ENCODE measurements at regions not wholly inside any gene's neighbourhood (a gene's known extent, or its start where the extent isn't known, plus 50 kb on each side); places are given as distances from the start of the nearest gene placed in this dataset.
A peak's percentile ranks its signal among the peaks of the same experiment; 100 is the strongest.
"Not testable (repeated sequence)": the region's sequence is repeated elsewhere in the genome, so short reads cannot be mapped to it uniquely, and the experiment has no call there.

DNA sequence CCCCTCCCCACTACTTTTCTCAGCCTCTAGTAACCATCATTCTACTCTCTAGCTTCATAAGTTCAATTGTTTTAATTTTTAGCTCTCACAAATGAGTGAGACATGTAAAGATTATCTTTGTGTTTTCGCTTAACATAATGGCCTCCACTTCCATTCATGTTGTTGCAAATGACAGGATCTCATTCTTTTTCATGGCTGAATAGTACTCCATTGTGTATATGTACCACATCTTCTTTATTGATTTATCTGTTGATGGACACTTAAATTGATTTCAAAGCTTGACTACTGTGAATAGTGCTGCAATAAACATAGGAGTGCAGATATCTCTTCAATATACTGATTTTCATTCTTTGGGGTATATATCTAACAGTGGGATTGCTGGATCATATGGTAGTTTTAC lies 699.8 kb upstream of the NR2F2 start:
- no peak for DNase-seq

DNA sequence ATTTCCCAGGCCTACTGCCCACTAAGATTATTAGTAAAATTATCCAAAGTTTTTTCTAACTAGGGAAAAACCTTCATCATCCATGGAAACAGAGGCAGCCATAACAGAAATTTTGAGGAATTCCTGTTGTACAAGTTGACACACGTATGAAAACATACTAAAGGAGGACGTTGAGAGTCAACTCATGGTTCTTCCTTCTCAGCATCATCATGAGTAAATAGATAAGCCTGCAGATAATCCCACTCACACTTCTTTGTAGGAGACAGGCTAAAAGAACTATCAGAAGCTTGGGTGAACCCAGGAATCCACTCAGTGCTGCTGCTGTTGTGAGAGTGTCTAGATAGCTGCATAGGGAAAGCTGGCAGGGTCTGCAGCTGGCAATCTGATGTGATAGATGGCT lies 694.8 kb upstream of the NR2F2 start:
- DNase-seq, result no peak

DNA sequence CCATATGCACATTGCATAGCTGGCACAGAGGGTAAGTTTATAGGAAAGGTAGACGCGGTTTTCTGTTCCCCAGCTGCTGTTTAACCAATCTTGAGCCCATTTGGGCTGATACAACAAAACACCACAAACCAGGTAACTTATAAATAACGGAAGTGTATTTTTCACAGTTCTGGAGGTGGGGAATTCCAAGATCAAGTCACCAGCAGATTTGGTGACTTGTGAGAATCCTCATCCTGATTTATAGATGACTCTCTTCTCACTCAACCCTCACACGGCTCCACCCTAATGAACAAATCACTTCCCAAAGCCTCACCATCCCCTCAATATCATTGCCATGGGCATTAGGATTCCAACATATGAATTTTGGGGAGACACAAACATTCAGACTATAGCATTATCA lies 694.4 kb upstream of the NR2F2 start:
- no peak for DNase-seq

DNA sequence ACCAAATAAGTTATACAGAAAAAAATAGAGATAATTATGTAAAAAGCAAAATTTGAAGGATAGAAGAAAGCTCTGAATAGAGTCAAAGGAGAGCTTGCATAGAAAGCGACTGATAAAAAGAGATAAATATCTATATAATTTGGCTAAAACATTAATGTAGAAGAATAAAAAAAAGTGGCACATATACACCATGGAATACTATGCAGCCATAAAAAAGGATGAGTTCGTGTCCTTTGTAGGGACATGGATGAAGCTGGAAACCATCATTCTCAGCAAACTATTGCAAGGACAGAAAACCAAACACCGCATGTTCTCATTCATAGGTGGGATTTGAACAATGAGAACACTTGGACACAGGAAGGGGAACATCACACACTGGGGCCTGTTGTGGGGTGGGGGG lies 693.3 kb upstream of the NR2F2 start:
- DNase-seq, result not testable (repeated sequence)

DNA sequence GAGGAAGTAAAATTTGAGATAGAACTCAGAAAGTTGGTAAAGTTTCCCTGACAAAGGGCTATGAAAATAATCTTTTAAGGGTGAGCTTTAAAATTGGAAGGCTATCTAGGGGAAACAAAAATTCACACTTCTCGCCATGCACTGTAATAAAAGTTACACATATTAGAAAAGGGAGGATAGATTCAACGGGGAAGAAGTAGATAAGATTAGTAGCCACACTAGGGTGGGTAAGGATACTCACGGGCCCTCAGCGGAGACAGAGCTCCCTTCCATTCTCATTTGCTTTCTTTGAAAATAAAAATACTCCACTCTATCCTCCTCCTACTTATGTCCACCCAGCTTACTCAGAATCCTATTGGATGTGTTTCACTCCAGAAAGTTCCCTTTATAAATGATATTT lies 691.3 kb upstream of the NR2F2 start:
- DNase-seq, result no peak

DNA sequence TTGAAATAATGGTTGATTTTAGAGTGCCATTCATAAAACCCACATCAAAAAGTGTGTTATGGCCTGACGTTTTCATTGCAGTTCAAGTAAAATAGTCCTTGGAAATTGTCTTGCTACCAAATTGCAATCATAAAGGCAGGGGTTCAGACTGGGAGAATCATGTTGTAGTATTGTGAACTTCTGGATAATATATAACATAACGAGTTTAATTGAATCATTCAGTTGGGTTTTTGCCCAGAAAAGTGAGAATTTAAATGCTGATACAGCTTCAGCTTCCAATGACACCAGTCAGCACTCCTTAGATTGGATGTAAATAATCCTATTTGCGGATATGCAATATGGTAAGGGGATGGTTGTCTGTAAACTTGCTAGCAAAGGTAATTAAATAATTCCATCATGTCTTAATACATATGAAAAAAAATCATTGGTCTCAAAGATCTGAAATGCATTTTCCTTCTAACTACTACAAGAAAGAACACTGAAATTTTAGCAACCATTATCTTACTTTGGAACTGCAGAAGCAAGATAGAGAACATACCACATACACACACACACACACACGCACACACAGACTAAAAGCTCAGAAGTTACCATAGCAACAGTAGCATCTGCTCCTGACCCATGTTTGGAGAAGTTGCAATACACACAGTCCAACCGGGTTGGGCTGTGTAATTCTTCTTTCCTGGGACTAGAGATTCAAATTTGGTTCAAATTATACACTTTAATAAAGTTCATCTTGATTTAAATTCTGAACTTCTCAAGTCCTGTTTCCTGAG lies 686.2 kb upstream of the NR2F2 start:
- no peak for DNase-seq

DNA sequence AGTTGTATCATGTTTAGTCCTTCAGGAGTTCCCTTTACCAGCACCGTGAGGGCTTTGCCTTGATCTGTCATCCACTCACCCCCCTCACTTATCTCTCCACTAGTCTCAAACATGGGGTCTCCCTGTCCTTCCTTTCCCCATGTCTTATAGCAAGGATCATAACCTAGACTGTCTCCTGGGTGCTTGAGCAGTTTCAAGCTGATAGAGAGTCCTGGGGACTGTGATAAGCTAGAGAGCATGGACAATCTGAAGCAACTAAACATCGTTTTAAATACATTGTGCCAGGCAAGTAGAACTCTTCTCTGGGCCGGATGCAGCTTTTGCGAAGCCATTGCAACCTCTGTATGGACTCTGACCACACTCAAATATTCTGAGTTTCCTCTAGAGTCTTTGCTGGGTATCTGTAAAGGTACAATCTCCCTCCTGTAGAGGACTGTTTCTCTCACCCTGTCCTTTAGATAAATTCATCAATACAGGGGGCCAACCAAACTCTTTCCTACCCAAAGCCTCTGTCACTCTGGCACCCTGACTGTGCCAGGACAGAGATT lies 684.6 kb upstream of the NR2F2 start:
- no peak for DNase-seq

DNA sequence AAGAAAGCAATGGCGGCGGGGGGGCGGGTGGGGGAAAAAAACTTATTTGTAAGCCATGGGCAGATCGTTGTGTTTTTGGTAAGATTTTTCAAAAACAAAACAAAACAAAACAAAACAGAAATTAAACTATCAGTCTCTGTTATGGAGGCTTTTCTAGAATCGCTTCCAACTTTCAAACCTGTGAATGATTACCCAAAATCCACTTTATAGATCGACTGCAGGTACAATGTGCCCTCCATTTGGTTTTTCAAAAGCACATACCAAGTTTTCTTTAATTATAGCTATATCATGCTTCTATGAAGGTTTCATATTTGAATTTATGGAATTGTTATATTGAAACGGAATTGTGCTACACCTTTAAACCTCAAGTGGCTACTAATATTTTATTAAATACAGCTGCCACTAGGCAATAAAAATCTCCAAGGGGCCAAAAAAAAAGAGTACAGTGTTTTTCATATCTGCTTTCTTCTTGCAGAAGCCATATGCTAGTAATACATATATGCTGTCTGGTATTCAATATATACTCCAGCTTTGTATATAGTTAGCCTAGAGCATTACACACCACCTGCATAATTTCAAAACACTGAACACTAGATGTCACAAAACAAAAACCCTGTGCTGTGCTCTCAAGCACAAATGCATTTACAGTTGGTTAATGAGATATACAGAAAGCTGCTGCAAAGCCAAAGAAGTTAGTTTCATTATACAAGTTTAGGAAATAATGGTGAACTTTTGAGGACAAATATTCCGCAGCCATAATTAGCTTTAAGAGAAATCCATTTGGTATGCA lies 683.8 kb upstream of the NR2F2 start:
- DNase-seq, result no peak

DNA sequence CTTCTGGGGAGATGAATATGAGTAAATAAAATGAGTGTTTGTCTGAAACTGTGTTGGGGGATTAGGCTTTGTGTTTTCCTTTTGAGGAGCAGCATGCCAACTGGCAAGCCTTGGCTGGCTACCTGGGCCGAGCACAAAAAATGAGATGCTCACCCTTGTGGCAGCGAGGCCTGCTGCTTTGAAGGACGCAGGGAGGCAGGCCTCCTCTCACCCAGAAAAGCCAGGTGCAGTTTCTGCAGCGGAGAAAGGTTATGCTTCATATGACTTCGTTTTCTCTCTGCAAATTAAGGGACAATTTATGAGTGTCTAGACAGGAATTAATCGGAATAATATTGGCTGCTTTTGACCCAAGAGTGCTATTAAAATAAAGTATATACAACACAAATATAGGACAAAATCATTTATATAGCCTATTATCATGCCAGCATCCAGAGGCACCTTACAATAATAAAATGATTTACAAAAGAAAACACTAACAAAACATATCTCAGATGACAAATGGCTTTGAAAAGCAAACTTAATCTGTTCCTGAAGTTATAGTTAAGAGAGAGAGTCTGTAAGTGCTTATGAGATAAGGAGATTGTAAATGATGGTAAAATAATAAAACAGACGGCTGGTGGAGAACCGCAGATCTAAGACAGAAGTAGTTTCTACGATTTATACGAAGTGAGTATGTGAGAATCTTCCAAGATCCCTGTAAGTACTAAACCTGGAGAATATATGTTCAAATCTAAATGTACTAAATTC lies 682.8 kb upstream of the NR2F2 start:
- no peak for DNase-seq

DNA sequence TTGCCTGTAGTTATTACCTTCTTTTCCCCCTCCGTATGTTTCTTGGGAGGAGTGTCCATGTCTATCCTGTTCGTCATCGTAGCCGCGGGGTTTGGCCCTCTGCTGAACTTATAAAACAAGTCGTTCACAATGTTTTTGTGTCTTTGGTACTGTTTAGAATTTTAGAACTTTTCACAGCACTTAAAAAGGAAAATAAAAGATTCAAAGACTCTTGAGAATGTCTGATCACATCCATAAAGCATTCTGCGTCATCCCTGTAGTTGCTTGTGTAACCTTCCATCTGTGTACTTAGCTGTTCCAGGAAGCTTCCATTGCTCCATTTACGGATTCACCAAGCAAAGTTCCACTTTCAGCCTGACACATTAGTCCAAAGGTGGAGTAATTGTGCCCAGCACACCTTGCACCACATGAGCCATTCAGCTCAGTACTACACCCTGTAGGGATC lies 677.1 kb upstream of the NR2F2 start:
- no peak for DNase-seq

DNA sequence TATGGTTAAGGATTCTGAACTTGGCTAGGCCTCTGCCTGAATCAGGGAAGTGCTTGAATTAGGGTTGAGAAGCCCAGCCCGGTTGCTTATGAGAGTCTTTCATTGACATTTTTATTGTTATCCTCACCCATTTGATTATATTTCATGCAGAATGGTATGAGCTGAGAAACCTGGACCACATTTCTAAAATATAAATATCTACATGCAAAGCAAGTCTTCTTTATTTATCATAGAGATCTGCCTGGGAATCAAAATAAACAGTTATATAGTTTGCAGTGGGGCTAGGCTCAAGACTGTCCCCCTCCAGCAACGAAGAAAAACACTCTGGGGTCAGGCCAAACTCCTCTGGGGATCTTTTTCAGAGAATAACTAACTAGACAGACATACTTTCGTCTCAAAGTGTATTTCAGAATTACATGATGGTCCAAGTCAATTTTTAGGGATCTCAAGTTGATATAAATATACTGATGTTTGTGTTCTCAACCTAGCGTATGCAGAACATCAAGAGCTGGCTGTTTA lies 675.4 kb upstream of the NR2F2 start:
- no peak for DNase-seq

DNA sequence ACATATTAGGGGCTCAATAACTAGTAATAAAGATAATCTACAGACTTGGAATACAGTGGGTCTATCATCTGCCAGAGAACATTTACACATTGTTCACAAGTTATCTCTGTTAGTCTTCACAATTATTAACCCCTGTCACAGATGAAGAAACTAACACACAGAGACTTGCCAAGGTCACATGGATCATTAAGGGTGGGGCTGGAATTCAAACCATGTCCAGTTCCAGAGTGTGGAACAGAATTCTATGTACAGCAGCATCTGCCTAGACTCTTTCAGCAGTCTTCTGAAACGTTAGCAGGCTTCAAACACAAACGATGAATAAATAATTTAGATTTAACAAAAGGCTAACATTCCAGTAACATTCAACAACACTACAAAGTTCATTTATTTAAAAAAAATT lies 673.9 kb upstream of the NR2F2 start:
- DNase-seq, result no peak

DNA sequence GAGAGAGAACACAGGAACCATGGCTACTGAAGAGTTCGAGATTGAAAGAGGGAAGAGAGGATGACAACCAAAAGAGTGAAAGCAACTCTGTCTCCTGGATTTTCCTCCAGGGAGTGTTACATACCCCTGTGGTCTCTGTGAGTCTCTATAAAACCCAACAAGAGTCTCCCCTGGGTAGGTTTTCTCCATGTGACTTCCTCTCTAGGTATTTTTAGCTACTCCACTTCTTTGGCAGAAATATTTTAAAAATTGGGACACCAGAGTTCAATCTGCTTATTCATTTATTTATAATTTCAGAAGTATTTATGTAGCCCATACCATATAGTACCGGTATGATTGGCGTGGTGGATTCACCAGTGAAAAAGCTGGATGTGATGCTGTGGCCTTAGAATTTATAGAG lies 671.7 kb upstream of the NR2F2 start:
- no peak for DNase-seq

DNA sequence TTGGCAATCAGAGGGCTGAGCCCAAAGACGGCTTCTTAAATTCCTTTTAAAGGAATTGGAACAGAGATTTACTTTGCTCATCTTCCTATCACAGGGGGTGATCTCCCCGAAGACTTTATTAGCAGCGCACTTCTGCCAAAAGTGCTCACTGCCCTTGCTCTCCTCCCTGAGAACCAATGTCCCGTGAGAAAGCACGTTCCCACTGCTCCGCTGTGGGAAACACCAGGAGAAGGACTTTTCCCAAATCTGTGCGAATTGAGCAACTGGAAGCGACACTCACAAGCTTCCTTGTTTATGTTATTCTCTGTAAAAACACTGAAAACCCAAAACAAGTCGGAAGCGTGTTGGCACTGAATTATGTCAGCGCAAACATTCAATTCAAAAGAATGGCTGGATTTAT lies 670.8 kb upstream of the NR2F2 start:
- no peak for DNase-seq

DNA sequence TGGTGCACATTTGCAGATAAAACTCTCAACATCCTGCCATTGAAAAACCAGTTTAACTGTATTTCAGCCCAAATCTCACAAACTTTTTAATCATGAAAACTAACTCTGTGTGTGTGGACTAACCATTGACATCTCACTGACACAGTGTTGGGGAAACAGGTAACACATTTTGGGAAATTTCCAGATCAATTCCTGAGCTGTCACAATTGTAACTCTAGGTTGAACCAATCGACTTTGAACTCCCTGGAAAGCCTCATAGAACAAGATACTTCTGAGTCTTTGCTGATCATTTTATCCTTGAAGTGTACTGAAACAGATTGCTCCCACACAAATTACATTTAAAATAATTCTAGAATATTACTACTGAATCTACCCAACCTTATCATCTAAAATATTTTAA lies 667.9 kb upstream of the NR2F2 start:
- DNase-seq, result no peak

DNA sequence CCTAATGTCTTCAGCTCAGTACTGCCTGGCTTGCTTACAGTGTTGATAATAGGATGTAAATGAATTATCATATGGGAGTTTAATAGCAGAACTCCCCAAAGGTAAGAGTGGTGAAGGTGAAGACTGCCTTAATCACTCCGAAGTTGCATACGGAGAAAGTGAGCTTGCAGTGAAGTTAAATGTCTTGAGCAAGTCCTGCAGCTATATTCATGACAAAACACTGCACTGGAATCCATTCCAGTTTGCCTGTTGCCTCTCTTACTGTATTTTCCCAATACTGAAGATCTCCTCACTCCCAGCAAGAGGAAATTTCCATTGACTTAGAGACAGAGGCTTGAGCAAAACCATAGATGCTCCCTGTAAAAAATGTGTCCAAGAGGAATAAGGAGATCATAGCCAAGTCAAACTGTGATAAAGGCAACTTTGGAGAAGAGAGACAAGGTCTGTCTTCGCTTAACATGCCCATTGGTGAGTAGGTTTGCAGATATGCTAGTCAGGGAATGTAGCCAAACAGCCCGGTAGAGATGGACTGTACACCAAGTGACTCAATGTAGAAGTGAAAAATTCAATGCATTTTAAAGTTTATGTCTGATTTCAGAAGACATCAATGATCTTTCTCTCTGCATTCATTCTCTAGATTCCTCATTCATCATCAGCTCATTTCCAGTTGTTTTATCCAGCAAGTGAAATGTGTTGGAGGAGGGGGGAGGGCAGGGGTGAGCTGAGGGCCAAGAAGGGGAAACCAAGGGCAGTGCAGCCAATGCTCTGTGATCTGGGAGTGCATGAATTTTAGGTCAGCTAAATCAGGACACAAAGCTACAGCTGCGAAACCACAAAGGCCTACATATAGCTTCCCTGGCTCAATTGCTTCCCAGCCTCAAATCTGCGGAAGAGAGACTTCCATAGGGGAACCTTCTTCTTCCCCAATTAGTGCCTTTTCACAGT lies 667.1 kb upstream of the NR2F2 start:
- DNase-seq, result no peak

DNA sequence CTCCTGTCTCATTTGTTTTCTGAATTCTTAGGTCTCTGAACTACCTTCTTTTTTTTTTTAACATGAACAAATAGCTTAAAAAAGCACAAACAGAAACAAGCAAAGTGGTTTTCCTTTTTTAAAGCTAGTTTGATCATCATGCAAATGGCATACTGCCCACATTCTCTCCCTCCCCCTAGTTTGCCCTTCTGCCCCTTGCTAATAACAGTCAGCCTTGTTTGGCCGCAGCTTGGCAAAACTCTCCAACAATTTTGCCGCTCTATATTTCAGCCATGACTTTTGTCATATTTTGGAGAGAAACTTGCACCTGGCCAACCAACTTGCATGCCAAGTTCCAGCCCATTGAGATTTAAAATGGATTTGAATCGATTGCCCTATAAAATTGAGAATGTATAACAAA lies 666.0 kb upstream of the NR2F2 start:
- no peak for DNase-seq

DNA sequence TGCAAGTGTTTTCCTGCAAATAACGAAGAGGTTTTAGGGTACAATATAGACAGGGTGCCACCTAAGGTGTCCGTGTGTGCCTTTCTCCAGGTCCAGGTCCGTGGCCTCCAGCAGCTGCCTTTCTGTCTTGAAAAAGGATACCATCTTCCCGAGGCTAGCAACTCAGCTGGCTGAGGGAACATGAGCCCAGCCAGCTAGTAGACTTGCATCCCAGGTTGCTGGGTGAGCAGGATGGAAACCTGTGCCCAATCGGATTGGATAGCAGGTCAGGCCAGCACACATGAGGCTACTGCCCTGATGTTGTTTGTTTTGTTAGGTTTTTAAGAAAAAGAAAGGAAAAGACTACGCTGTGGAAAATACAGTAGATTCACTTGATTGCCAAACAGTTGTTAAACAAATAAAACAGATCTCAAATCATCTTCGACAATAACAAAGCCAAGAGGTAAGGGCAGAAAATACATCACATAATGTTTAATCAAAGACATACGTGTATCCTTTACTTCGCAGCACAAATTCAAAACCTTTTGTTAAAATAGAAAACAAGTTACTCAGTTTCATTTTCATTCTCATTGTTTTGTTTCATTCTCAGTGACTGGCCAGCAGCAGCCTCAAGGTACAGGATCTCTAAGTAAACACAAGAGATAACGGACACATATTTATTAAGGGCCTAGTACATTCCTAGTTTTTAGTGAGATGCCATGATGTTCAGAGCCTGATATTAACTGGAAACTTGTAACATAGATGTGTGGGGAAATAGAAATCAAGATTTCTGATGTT lies 661.2 kb upstream of the NR2F2 start:
- peak in 1 of 2 donors; percentile 3 for DNase-seq

DNA sequence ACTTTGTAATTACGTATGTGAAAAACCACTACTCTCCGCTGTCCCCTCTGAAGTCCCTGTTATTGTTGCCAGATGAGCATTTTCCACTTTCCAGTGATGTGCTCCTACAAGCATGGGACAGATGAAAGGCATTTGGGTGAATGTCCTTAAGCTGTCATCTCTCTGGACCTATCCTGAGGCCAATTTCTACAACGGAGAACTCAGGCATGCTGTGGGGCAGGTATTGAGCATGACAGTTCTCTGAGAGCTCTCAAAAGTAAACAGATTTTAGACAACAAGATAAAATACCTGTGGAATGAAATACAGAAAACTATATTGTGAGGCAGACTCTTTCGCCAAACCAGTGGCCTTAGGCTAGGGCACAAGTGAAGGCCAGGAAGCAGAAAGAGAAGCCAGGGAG lies 656.5 kb upstream of the NR2F2 start:
- no peak for DNase-seq

DNA sequence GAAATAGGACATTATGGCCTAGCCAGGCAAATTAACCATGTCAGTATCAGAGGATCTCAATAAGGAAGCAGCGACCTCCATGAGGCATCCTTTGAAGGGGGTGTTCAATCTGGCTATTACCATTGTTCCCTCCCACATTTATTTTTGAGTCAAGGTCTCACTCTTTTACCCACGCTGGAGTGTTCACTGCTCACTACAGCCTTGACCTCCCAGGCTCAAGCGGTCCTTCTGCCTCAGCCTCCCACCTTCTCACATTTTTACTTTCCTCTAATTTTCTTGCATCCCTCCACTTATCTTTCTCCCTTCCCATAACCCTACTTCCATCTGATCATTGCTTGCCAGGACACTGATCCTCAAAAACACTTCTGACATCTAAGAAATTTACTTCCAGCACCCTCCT lies 654.0 kb upstream of the NR2F2 start:
- DNase-seq, result no peak
